Iris pigment epithelial cell (primary cell): ENCODE measurements at regions not wholly inside any gene's neighbourhood (a gene's known extent, or its start where the extent isn't known, plus 50 kb on each side); places are given as distances from the start of the nearest gene placed in this dataset.
"Not testable (repeated sequence)": the region's sequence is repeated elsewhere in the genome, so short reads cannot be mapped to it uniquely, and the experiment has no call there.

Source experiments
- DNase-seq: peaks from one replicate; pipeline ENCODE4 v3.0.0-alpha.2; 2011; ENCODE audit warnings: low read depth

- DNase-seq = no peak
These were observed 138.4 kb downstream of the HTR1B start for GRCh38 chr6:77324866-77325265.

- no peak for DNase-seq
These were observed 140.7 kb downstream of the HTR1B start for GRCh38 chr6:77322604-77323003.

- no peak for DNase-seq
These were observed 145.0 kb downstream of the HTR1B start for GRCh38 chr6:77318256-77318655.

GRCh38 chr6:77313595-77313994, 149.7 kb downstream of the HTR1B start:
- DNase-seq = no peak

- no peak for DNase-seq
These were observed 163.4 kb downstream of the HTR1B start for GRCh38 chr6:77299931-77300330.

- DNase-seq = peak; percentile 56
These were observed 165.0 kb downstream of the HTR1B start for GRCh38 chr6:77298283-77298682.

GRCh38 chr6:77292564-77293546, 170.4 kb downstream of the HTR1B start:
- DNase-seq = peak; percentile 93

- peak; percentile 16 for DNase-seq
These were observed 172.5 kb downstream of the HTR1B start for GRCh38 chr6:77290798-77291197.

GRCh38 chr6:77286541-77286940, 176.8 kb downstream of the HTR1B start:
- no peak for DNase-seq

GRCh38 chr6:77273929-77274328, 189.4 kb downstream of the HTR1B start:
- no peak for DNase-seq

- no peak for DNase-seq
These were observed 198.3 kb downstream of the HTR1B start for GRCh38 chr6:77264970-77265369.

- DNase-seq = no peak
These were observed 200.3 kb downstream of the HTR1B start for GRCh38 chr6:77263003-77263402.

GRCh38 chr6:77251801-77252200, 211.5 kb downstream of the HTR1B start:
- DNase-seq = not testable (repeated sequence)

- DNase-seq = peak; percentile 5
These were observed 213.7 kb downstream of the HTR1B start for GRCh38 chr6:77249560-77249959.

GRCh38 chr6:77245026-77245425, 218.3 kb downstream of the HTR1B start:
- DNase-seq = peak; percentile 5

- DNase-seq = peak; percentile 21
These were observed 231.6 kb downstream of the HTR1B start for GRCh38 chr6:77231438-77232305.

GRCh38 chr6:77228279-77228678, 235.0 kb downstream of the HTR1B start:
- DNase-seq = no peak

GRCh38 chr6:77217896-77218295, 245.4 kb downstream of the HTR1B start:
- DNase-seq = no peak

GRCh38 chr6:77205936-77206335, 257.4 kb downstream of the HTR1B start:
- DNase-seq = no peak

GRCh38 chr6:77204555-77204954, 258.7 kb downstream of the HTR1B start:
- DNase-seq = no peak

GRCh38 chr6:77183447-77183846, 279.8 kb downstream of the HTR1B start:
- no peak for DNase-seq

GRCh38 chr6:77181749-77182148, 281.5 kb downstream of the HTR1B start:
- no peak for DNase-seq

GRCh38 chr6:77180326-77180725, 283.0 kb downstream of the HTR1B start:
- DNase-seq = peak; percentile 39
